ENCODE measurements at regions not wholly inside any gene's neighbourhood (a gene's known extent, or its start where the extent isn't known, plus 50 kb on each side); places are given as distances from the start of the nearest gene placed in this dataset.

- no peak for TF ChIP-seq ZBED4 (CRISPR knock-in tag; IDR thresholded peaks at IDR 0.05; ENCODE audit: borderline replicate concordance)
- TF ChIP-seq GATAD1 (CRISPR knock-in tag; IDR thresholded peaks at IDR 0.05): no peak
- no peak for TF ChIP-seq GZF1 (CRISPR knock-in tag; IDR thresholded peaks at IDR 0.05)
These were observed 242.3 kb upstream of the SOX11 start (continued) for GRCh38 chr2:5449867-5450266.

DNA sequence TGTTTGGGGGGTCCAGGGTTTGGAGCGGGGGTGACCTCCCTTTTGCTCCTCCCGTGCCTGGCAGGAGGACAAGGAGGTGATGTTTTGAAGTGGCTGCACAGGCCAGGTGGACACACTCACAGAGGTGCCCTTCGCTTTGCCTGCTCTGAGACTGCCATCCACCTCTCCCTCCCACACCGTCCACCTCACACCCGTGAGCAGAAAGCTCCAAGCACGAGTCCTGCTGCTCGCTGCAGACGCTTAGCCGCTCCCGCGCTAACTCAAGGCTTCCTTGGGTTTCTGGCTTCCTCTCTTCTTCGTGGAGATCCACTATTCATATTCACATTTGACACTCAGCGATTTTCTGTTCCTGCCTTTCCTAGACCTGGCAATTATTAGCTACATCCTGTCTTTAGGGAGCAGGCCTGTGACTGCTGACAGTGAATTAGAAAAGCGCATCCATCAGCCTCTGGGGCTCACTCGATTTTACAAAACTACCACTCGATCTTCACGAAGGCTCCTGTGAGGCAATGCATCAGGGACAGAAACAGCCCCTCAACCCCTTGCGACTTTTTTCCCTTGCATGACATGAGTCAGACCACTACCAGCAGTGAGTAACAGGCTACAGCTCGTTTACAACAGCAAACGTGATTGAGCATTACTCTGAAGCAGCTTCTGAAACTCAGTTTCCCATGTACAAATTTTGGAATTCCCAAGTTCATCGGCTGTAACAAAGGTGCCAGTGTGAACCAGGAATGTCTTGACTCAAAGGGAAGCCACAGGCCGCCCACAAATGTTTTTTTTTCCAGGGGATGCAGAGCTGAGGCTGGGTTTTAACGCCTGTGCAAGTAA lies 238.7 kb upstream of the SOX11 start:
- intact Hi-C loops (cut with micrococcal nuclease; ENCODE audit: unreplicated experiment): no loop called here
- FAIRE-seq (no peak), DNase-seq (ENCODE audit: low spot score) (no peak), ATAC-seq (no peak)
- Histone ChIP-seq H3K27ac (ENCODE audit: extremely low read length, insufficient read depth, low read length) (no peak overlapping the region), H2AFZ (ENCODE audit: low read length) (no peak overlapping the region), H4K20me1 (ENCODE audit: insufficient read depth, low read length) (no peaks in the 10 kb centered on the region), H3K4me3 (replicated peaks in 1 of 3; ENCODE audit: insufficient read depth in 1 of 3, low read depth in 2 of 3, low read length in 3 of 3) (no peak overlapping the region), H3K4me2 (ENCODE audit: low read depth, low read length) (no peak overlapping the region), H3K79me2 (ENCODE audit: insufficient read depth, low read length) (no peaks in the 10 kb centered on the region), H3K27me3 (ENCODE audit: control insufficient read depth in 1 of 2, insufficient read depth in 2 of 2, low read length in 2 of 2) (no peaks in the 10 kb centered on the region), H3K4me1 (ENCODE audit: insufficient read depth, low read length) (no peaks in the 10 kb centered on the region), H3K9ac (ENCODE audit: insufficient read depth, low read depth, low read length) (no peak overlapping the region), H3K9me3 (ENCODE audit: low read length) (no peaks in the 10 kb centered on the region), H3K36me3 (replicated peaks in 1 of 2; ENCODE audit: control insufficient read depth in 1 of 2, insufficient read depth in 2 of 2, low read length in 2 of 2) (no peaks in the 10 kb centered on the region)
- 18% methylated on average over 23 of the region's 23 CpGs for WGBS (ENCODE audit: low lambda C conversion rate)
- TF ChIP-seq ZSCAN31 (CRISPR knock-in tag; IDR thresholded peaks at IDR 0.05; ENCODE audit: low read depth): no peak
- ChIA-PET POLR2A (no interaction called here), CTCF (ENCODE audit: low intra/inter-chr PET ratio, low total read pairs) (no interaction called here)
- BruUV-seq (replicated peaks): no TSS peak
- in situ Hi-C loops (cut with HindIII; ENCODE audit: extremely low pct_ligation_motif_present, low pct_unique_long_range_greater_than_20kb): no loop called here
